ENCODE measurements at regions not wholly inside any gene's neighbourhood (a gene's known extent, or its start where the extent isn't known, plus 50 kb on each side); places are given as distances from the start of the nearest gene placed in this dataset.

DNA sequence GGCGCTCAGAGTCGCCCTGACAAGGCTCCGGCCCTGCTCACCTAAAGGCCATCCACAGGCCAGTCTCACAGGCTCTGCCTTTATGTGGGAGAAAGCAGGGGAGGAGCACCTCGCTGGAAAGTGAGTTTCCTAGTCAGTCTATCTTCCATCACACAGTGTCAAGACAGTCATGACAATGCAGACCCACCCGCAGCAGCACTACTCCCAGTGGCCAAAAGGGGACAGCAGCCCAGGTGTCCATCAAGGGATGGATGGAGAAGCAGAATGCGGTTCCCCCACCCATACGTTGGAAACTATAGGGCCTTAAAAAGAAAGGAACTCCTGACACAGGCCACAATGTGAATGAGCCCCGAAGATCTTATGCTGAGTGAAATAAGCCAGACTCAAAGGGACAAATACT is 226.8 kb downstream of the ENGASE start:
- Histone ChIP-seq H3K4me2 (ENCODE audit: low read length) (no peak overlapping the region), H3K27me3 (ENCODE audit: control insufficient read depth, insufficient read depth, low read length) (peaks cover 49% of the 10 kb centered on the region), H3K36me3 (ENCODE audit: insufficient read depth, low read length) (no peaks in the 10 kb centered on the region), H3K9me3 (replicated peaks; ENCODE audit: low read length) (no peaks in the 10 kb centered on the region), H3K4me1 (ENCODE audit: control insufficient read depth, insufficient read depth, low read length) (no peaks in the 10 kb centered on the region), H3K4me3 (ENCODE audit: low read length) (no peak overlapping the region), H3K9ac (ENCODE audit: low read depth, low read length) (no peak overlapping the region)

GRCh38 chr17:79299349-79299748 is 224.7 kb downstream of the ENGASE start:
- peaks cover 30% of the 10 kb centered on the region for H3K27me3 ChIP-seq (ENCODE audit: control insufficient read depth, insufficient read depth, low read length)
- H3K9me3 ChIP-seq (replicated peaks; ENCODE audit: low read length), result no peaks in the 10 kb centered on the region
- no peaks in the 10 kb centered on the region for H3K36me3 ChIP-seq (ENCODE audit: insufficient read depth, low read length)
- no peaks in the 10 kb centered on the region for H3K4me1 ChIP-seq (ENCODE audit: control insufficient read depth, insufficient read depth, low read length)
- H3K4me2 ChIP-seq (ENCODE audit: low read length), result no peak overlapping the region
- no peak overlapping the region for H3K4me3 ChIP-seq (ENCODE audit: low read length)
- no peak overlapping the region for H3K9ac ChIP-seq (ENCODE audit: low read depth, low read length)

DNA sequence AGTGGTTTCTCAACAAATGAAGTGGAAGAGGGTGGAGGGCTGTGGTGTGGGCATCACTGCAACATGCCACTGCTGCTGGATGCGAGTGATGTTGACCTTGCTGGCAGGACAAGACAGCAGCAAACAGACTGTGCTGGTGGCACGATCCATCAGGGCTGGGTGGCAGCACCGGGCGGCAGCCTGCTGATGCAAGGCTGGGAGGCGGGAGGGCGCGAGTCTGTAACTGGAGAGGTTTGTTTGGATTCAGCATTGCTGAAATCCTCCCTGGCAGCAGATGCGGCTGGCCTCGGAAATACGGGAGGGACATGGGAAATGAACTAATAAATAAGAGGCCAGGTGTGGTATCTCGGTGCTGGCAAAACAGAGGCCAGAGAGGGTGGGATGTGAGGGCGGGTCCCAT is 224.2 kb downstream of the ENGASE start:
- H3K27me3 ChIP-seq (ENCODE audit: control insufficient read depth, insufficient read depth, low read length), result peaks cover 27% of the 10 kb centered on the region
- H3K36me3 ChIP-seq (ENCODE audit: insufficient read depth, low read length), result no peaks in the 10 kb centered on the region
- H3K4me2 ChIP-seq (ENCODE audit: low read length), result no peak overlapping the region
- H3K9ac ChIP-seq (ENCODE audit: low read depth, low read length), result no peak overlapping the region
- no peaks in the 10 kb centered on the region for H3K4me1 ChIP-seq (ENCODE audit: control insufficient read depth, insufficient read depth, low read length)
- H3K4me3 ChIP-seq (ENCODE audit: low read length), result no peak overlapping the region
- no peaks in the 10 kb centered on the region for H3K9me3 ChIP-seq (replicated peaks; ENCODE audit: low read length)

DNA sequence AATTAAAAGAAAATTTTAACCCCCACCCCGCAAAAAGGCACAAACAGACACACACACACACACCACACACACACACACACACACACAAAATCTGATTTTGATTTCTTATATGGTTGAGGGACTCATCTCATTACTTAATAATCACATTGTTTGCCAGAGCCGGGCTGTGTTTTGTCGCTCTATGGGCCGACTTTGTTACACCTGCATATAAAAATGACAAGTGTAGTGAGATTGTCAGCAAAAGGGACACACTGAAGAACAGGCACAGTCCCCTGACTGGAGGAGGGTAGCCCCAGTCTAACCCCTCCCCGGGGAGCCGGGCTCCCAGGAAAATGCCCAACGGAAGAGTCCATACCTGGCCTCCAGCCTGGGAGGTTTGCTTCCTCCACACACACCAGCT is 221.6 kb downstream of the ENGASE start:
- Histone ChIP-seq H3K9me3 (replicated peaks; ENCODE audit: low read length) (no peaks in the 10 kb centered on the region), H3K4me3 (ENCODE audit: low read length) (no peak overlapping the region), H3K4me1 (ENCODE audit: control insufficient read depth, insufficient read depth, low read length) (no peaks in the 10 kb centered on the region), H3K27me3 (ENCODE audit: control insufficient read depth, insufficient read depth, low read length) (peaks cover 20% of the 10 kb centered on the region), H3K9ac (ENCODE audit: low read depth, low read length) (no peak overlapping the region), H3K36me3 (ENCODE audit: insufficient read depth, low read length) (no peaks in the 10 kb centered on the region), H3K4me2 (ENCODE audit: low read length) (no peak overlapping the region)

DNA sequence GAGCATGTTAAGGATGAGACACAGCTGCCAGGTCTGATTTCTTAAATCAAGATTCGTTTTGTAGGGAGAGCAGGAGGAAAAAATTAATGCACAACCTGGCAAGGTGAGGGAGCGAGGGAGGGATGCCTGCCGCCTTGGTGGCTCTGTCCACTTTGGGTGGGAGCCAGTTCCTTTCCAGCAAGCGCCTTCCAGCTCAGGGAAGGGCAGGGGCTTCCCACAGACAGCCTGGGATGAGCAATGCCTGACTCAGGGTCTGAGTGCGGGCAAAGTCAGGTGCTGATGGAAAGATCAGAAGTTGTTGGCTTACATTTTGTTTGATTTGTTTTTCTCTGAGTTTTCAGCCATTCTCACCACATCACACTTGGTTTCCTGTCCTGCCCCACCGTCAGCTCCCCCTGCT is 220.7 kb downstream of the ENGASE start:
- Histone ChIP-seq H3K36me3 (ENCODE audit: insufficient read depth, low read length) (no peaks in the 10 kb centered on the region), H3K27me3 (ENCODE audit: control insufficient read depth, insufficient read depth, low read length) (peaks cover 11% of the 10 kb centered on the region)

DNA sequence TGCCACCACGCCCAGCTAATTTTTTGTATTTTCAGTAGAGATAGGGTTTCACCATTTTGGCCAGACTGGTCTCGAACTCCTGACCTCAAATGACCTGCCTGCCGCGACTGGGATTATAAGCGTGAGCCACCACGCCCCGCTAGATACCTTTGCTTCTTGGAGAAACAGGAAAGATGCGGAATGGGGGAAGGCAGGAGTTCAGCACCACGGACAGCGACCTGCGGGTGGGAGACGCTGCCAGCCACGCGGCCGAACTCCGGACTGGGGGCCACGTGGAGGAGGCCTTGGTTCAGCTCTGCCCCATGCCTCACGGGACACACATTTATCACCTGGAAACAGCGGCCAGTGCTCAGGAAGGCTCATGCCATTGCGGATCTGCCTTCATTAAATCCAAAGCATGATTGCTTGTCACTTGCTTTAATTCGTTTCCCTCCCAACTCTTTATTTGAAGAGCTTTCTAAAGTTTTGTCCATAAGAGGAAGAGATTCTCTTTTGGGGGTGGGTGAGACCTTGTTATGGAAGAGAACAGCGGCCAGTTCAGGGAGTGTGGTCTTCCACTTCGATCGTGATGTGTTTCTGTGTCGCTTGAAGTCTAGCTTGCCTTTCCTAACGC is 219.9 kb downstream of the ENGASE start:
- H3K4me2 ChIP-seq (ENCODE audit: low read length), result no peak overlapping the region
- peaks cover 11% of the 10 kb centered on the region for H3K27me3 ChIP-seq (ENCODE audit: control insufficient read depth, insufficient read depth, low read length)
- H3K4me3 ChIP-seq (ENCODE audit: low read length), result no peak overlapping the region
- no peaks in the 10 kb centered on the region for H3K4me1 ChIP-seq (ENCODE audit: control insufficient read depth, insufficient read depth, low read length)
- H3K9ac ChIP-seq (ENCODE audit: low read depth, low read length), result no peak overlapping the region
- H3K36me3 ChIP-seq (ENCODE audit: insufficient read depth, low read length), result no peaks in the 10 kb centered on the region
- no peaks in the 10 kb centered on the region for H3K9me3 ChIP-seq (replicated peaks; ENCODE audit: low read length)

More for the DNA sequence above, 220.7 kb downstream of the ENGASE start:
- no peaks in the 10 kb centered on the region for H3K4me1 ChIP-seq (ENCODE audit: control insufficient read depth, insufficient read depth, low read length)
- H3K9ac ChIP-seq (ENCODE audit: low read depth, low read length), result no peak overlapping the region
- H3K4me2 ChIP-seq (ENCODE audit: low read length), result no peak overlapping the region
- H3K4me3 ChIP-seq (ENCODE audit: low read length), result no peak overlapping the region
- no peaks in the 10 kb centered on the region for H3K9me3 ChIP-seq (replicated peaks; ENCODE audit: low read length)

- Histone ChIP-seq H3K9me3 (replicated peaks; ENCODE audit: low read length) (no peaks in the 10 kb centered on the region), H3K4me1 (ENCODE audit: control insufficient read depth, insufficient read depth, low read length) (no peaks in the 10 kb centered on the region), H3K36me3 (ENCODE audit: insufficient read depth, low read length) (no peaks in the 10 kb centered on the region), H3K27me3 (ENCODE audit: control insufficient read depth, insufficient read depth, low read length) (peaks cover 14% of the 10 kb centered on the region), H3K4me2 (ENCODE audit: low read length) (no peak overlapping the region), H3K9ac (ENCODE audit: low read depth, low read length) (no peak overlapping the region), H3K4me3 (ENCODE audit: low read length) (no peak overlapping the region)
Measured at GRCh38 chr17:79292501-79292900, 217.9 kb downstream of the ENGASE start.

- Histone ChIP-seq H3K4me2 (ENCODE audit: low read length) (no peak overlapping the region), H3K9ac (ENCODE audit: low read depth, low read length) (no peak overlapping the region), H3K9me3 (replicated peaks; ENCODE audit: low read length) (no peaks in the 10 kb centered on the region), H3K4me1 (ENCODE audit: control insufficient read depth, insufficient read depth, low read length) (no peaks in the 10 kb centered on the region), H3K36me3 (ENCODE audit: insufficient read depth, low read length) (no peaks in the 10 kb centered on the region), H3K4me3 (ENCODE audit: low read length) (no peak overlapping the region), H3K27me3 (ENCODE audit: control insufficient read depth, insufficient read depth, low read length) (peaks cover 15% of the 10 kb centered on the region)
Measured at GRCh38 chr17:79291391-79291790, 216.8 kb downstream of the ENGASE start.

GRCh38 chr17:79290726-79291125 is 216.1 kb downstream of the ENGASE start:
- no peak overlapping the region for H3K9ac ChIP-seq (ENCODE audit: low read depth, low read length)
- peaks cover 16% of the 10 kb centered on the region for H3K27me3 ChIP-seq (ENCODE audit: control insufficient read depth, insufficient read depth, low read length)
- no peak overlapping the region for H3K4me2 ChIP-seq (ENCODE audit: low read length)
- no peaks in the 10 kb centered on the region for H3K9me3 ChIP-seq (replicated peaks; ENCODE audit: low read length)
- H3K36me3 ChIP-seq (ENCODE audit: insufficient read depth, low read length), result no peaks in the 10 kb centered on the region
- H3K4me1 ChIP-seq (ENCODE audit: control insufficient read depth, insufficient read depth, low read length), result no peaks in the 10 kb centered on the region
- H3K4me3 ChIP-seq (ENCODE audit: low read length), result no peak overlapping the region

- H3K27me3 ChIP-seq (ENCODE audit: control insufficient read depth, insufficient read depth, low read length), result peaks cover 22% of the 10 kb centered on the region
- H3K9me3 ChIP-seq (replicated peaks; ENCODE audit: low read length), result no peaks in the 10 kb centered on the region
- H3K4me1 ChIP-seq (ENCODE audit: control insufficient read depth, insufficient read depth, low read length), result no peaks in the 10 kb centered on the region
- H3K36me3 ChIP-seq (ENCODE audit: insufficient read depth, low read length), result no peaks in the 10 kb centered on the region
- no peak overlapping the region for H3K4me2 ChIP-seq (ENCODE audit: low read length)
- H3K9ac ChIP-seq (ENCODE audit: low read depth, low read length), result no peak overlapping the region
- no peak overlapping the region for H3K4me3 ChIP-seq (ENCODE audit: low read length)
Measured at GRCh38 chr17:79288950-79289349, 214.3 kb downstream of the ENGASE start.

DNA sequence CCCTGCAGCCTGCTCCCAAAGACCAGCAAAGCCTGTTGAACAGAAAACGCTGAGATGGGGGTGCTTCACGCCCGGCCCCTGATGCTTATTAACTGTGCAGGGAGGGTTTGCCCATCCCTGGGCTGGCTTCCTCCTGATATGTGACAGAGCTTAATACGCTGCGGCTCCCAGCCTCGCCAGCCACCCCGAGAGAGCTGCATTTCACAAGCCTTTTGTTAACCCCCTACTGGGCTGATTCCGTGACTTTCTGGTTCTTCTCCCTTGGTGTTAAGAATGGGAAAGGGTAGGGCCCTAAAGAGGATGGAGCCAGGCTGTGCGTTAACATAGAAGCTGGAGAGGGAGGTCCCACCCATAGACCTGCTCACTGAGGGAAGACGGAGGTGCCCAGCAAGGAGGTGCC is 211.8 kb downstream of the ENGASE start:
- H3K4me3 ChIP-seq (ENCODE audit: low read length), result no peak overlapping the region
- H3K4me2 ChIP-seq (ENCODE audit: low read length), result no peak overlapping the region
- H3K4me1 ChIP-seq (ENCODE audit: control insufficient read depth, insufficient read depth, low read length), result no peaks in the 10 kb centered on the region
- no peak overlapping the region for H3K9ac ChIP-seq (ENCODE audit: low read depth, low read length)
- no peaks in the 10 kb centered on the region for H3K9me3 ChIP-seq (replicated peaks; ENCODE audit: low read length)
- H3K27me3 ChIP-seq (ENCODE audit: control insufficient read depth, insufficient read depth, low read length), result peaks cover 33% of the 10 kb centered on the region
- no peaks in the 10 kb centered on the region for H3K36me3 ChIP-seq (ENCODE audit: insufficient read depth, low read length)

DNA sequence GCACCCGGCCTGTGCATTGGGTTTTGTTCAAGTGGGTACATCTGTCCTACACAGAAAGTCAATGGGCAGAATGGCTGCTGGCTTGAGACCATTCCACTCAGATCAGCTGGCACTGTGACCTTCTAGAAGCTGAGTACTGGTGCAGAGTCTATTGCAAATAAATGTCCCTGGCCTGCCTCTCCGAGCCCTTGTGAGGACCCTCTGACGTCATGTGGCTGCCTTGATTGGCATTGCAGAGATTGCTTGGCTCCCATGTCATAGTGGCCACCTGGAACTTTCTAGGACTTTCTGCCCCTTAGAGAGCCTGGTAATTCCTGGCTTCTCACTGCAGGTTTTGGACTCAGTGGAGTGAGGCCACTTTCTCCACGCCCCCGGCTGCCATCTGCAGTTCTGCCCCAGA is 211.3 kb downstream of the ENGASE start:
- Histone ChIP-seq H3K36me3 (ENCODE audit: insufficient read depth, low read length) (no peaks in the 10 kb centered on the region), H3K4me2 (ENCODE audit: low read length) (no peak overlapping the region), H3K9ac (ENCODE audit: low read depth, low read length) (no peak overlapping the region), H3K4me3 (ENCODE audit: low read length) (no peak overlapping the region), H3K4me1 (ENCODE audit: control insufficient read depth, insufficient read depth, low read length) (no peaks in the 10 kb centered on the region), H3K27me3 (ENCODE audit: control insufficient read depth, insufficient read depth, low read length) (peaks cover 35% of the 10 kb centered on the region), H3K9me3 (replicated peaks; ENCODE audit: low read length) (no peaks in the 10 kb centered on the region)
